MCF 10A (cell line): ENCODE measurements at regions not wholly inside any gene's neighbourhood (a gene's known extent, or its start where the extent isn't known, plus 50 kb on each side); places are given as distances from the start of the nearest gene placed in this dataset.

ENCODE experiments used
- BruUV-seq: library from RNA; stranded (reverse); fragments of 400-500 nt; replicated peaks from 2 replicates; lab custom pipeline; 2021; lab: Mats Ljungman, UMichigan
- CTCF ChIA-PET: fragments of 300-600 bp; sonication (Branson Sonifier 250); formaldehyde crosslinking; extraction: SDS; loops from one replicate; lab custom pipeline; 2021; ENCODE audit warnings: antibody characterized with exemption, inconsistent platforms; lab: Yijun Ruan, JAX
- POLR2A ChIA-PET: fragments of 300-600, 350-650 bp; sonication (Branson Sonifier 250); formaldehyde crosslinking; extraction: SDS; loops from one replicate; lab custom pipeline; 2020; ENCODE audit warnings: antibody characterized with exemption, inconsistent platforms; lab: Yijun Ruan, JAX
- DNase-seq: peaks from one replicate; pipeline ENCODE4 v3.0.0-alpha.2; 2018; ENCODE audit not compliant: unreplicated experiment
- H3K27ac Mint-ChIP-seq: one replicate; pipeline ENCODE4 v1.8.0; 2022; ENCODE audit warnings: mild to moderate bottlenecking, low read depth, mixed read lengths; ENCODE audit not compliant: unreplicated experiment
- H3K27me3 Mint-ChIP-seq: one replicate; pipeline ENCODE4 v1.8.0; 2022; ENCODE audit warnings: mixed read lengths; ENCODE audit not compliant: insufficient read depth, unreplicated experiment
- H3K36me3 Mint-ChIP-seq: one replicate; pipeline ENCODE4 v1.8.0; 2022; ENCODE audit warnings: mild to moderate bottlenecking, moderate library complexity, mixed read lengths; ENCODE audit not compliant: insufficient read depth, unreplicated experiment
- H3K4me1 Mint-ChIP-seq: one replicate; pipeline ENCODE4 v1.8.0; 2022; ENCODE audit warnings: mixed read lengths; ENCODE audit not compliant: insufficient read depth, unreplicated experiment
- H3K4me3 Mint-ChIP-seq: one replicate; pipeline ENCODE4 v1.8.0; 2022; ENCODE audit warnings: mild to moderate bottlenecking, moderate library complexity, mixed read lengths; ENCODE audit not compliant: unreplicated experiment
- H3K9me3 Mint-ChIP-seq: one replicate; pipeline ENCODE4 v1.8.0; 2022; ENCODE audit warnings: mixed read lengths; ENCODE audit not compliant: unreplicated experiment
- intact Hi-C: fragments of 100-400 bp; cut with micrococcal nuclease; formaldehyde crosslinking; loops from 2 replicates; pipeline ENCODE4 v1.14.1; 2022
- TF ChIP-seq, protein P1 (sequence below): fragments of 200-600 bp; IDR thresholded peaks from one replicate; pipeline ENCODE4 v1.8.0; 2022; ENCODE audit warnings: antibody characterized with exemption, mild to moderate bottlenecking; ENCODE audit not compliant: unreplicated experiment

DNA sequence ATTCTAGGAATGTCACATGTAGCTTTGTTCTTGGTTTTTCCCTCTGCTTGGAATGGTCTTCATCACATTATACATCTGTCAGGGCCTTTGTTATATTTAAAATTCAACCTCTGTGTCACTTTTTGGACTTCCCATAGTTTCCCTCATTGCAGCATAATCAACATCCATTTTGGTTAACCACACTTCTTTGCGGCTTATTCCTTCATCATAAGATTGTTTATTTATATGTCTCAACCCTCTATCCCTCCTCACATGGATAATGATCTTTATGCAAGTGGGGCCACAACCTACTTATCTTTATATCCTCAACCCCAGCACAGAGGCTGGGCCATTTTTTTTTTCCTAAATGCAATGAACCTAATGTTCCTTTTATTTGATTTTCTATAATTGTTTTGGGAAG lies 260.0 kb upstream of the THBS1 start:
- H3K4me1 Mint-ChIP-seq = no peaks in the 10 kb centered on the region
- POLR2A ChIA-PET = no interaction called here
- TF ChIP-seq, protein P1, sequence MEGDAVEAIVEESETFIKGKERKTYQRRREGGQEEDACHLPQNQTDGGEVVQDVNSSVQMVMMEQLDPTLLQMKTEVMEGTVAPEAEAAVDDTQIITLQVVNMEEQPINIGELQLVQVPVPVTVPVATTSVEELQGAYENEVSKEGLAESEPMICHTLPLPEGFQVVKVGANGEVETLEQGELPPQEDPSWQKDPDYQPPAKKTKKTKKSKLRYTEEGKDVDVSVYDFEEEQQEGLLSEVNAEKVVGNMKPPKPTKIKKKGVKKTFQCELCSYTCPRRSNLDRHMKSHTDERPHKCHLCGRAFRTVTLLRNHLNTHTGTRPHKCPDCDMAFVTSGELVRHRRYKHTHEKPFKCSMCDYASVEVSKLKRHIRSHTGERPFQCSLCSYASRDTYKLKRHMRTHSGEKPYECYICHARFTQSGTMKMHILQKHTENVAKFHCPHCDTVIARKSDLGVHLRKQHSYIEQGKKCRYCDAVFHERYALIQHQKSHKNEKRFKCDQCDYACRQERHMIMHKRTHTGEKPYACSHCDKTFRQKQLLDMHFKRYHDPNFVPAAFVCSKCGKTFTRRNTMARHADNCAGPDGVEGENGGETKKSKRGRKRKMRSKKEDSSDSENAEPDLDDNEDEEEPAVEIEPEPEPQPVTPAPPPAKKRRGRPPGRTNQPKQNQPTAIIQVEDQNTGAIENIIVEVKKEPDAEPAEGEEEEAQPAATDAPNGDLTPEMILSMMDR = no peak
- intact Hi-C loops = no loop called here
- H3K27me3 Mint-ChIP-seq = no peaks in the 10 kb centered on the region
- no peak for DNase-seq
- H3K9me3 Mint-ChIP-seq = no peaks in the 10 kb centered on the region
- no peak overlapping the region for H3K27ac Mint-ChIP-seq
- no TSS peak for BruUV-seq
- CTCF ChIA-PET = no interaction called here
- H3K4me3 Mint-ChIP-seq = no peak overlapping the region
- H3K36me3 Mint-ChIP-seq = no peaks in the 10 kb centered on the region

DNA sequence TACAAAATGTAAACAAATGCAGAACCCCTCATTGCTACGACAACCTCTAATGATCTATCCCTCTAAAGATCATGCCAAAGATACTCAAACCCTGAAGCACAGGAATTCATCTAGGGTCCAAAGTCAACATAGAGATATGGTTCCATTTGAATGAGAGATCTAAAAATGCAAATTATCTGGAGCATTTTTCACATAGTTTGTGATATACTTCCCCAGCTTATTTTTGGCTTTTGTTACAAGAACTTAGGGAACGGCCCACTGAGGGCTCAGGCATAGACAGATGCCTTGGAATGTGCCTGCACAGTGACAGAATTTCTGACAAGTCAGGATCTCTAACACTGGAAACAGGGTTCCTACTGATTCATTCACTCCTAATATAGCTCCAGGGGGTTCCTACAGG lies 258.9 kb upstream of the THBS1 start:
- POLR2A ChIA-PET = no interaction called here
- DNase-seq = no peak
- no peaks in the 10 kb centered on the region for H3K36me3 Mint-ChIP-seq
- TF ChIP-seq, protein P1 = no peak
- no peaks in the 10 kb centered on the region for H3K4me1 Mint-ChIP-seq
- intact Hi-C loops = no loop called here
- BruUV-seq = no TSS peak
- CTCF ChIA-PET = interaction anchor here (0.8 kb wide), 1 partner anchor 34 kb away, joined by 3 read pairs; no protein-coding TSS in a partner anchor
- H3K9me3 Mint-ChIP-seq = no peaks in the 10 kb centered on the region
- H3K27me3 Mint-ChIP-seq = no peaks in the 10 kb centered on the region
- H3K27ac Mint-ChIP-seq = peak overlapping the region; percentile 5
- H3K4me3 Mint-ChIP-seq = no peak overlapping the region

DNA sequence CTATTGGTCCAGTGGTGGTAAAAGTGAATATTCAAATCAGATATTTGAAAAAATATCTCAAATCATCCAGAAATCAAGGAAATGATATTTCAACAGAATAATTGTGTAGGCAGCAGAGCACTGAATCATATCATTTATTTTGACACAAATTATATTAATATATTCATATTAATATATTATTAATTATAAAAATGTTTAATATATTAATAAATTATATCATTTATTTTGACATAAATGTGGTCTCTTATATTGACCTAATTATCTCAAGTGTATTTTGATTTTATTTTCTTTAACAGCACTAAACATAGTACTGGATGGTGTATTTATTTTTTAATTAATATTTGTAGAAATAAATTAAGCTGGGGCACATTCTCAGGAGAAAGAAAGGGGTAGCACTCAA lies 257.7 kb upstream of the THBS1 start:
- no TSS peak for BruUV-seq
- H3K27me3 Mint-ChIP-seq = no peaks in the 10 kb centered on the region
- no peaks in the 10 kb centered on the region for H3K4me1 Mint-ChIP-seq
- TF ChIP-seq, protein P1 = no peak
- no peaks in the 10 kb centered on the region for H3K9me3 Mint-ChIP-seq
- DNase-seq = no peak
- CTCF ChIA-PET = no interaction called here
- intact Hi-C loops = no loop called here
- no peak overlapping the region for H3K27ac Mint-ChIP-seq
- H3K36me3 Mint-ChIP-seq = no peaks in the 10 kb centered on the region
- POLR2A ChIA-PET = no interaction called here
- H3K4me3 Mint-ChIP-seq = no peak overlapping the region

DNA sequence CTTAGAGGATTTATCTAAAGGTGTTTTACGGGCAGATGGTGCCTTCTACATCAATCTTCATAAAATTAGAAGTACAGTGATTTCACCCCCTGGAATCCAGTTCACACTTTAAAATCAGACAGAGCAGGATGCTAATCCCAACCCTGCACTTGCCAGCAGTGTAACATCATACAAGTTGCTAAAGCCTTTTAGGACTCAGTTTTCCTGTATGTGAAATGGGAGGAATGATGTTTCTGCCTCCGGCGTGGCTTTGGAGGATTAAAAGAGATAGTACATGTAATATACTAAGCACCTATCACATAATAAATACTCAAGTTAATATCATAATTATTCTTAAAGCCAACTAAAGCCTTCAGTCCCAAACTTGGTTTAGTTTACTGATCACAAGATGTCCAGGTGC lies 257.2 kb upstream of the THBS1 start:
- DNase-seq = no peak
- H3K4me3 Mint-ChIP-seq = no peak overlapping the region
- TF ChIP-seq, protein P1 = no peak
- H3K36me3 Mint-ChIP-seq = no peaks in the 10 kb centered on the region
- no peaks in the 10 kb centered on the region for H3K9me3 Mint-ChIP-seq
- POLR2A ChIA-PET = no interaction called here
- no peak overlapping the region for H3K27ac Mint-ChIP-seq
- BruUV-seq = no TSS peak
- intact Hi-C loops = no loop called here
- H3K4me1 Mint-ChIP-seq = no peaks in the 10 kb centered on the region
- H3K27me3 Mint-ChIP-seq = no peaks in the 10 kb centered on the region
- CTCF ChIA-PET = interaction anchor here (0.6 kb wide), 1 partner anchor 8 kb away, joined by 4 read pairs; no protein-coding TSS in a partner anchor
